Calu3 (cell line): ENCODE measurements at regions not wholly inside any gene's neighbourhood (a gene's known extent, or its start where the extent isn't known, plus 50 kb on each side); places are given as distances from the start of the nearest gene placed in this dataset.
"Not testable (repeated sequence)": the region's sequence is repeated elsewhere in the genome, so short reads cannot be mapped to it uniquely, and the experiment has no call there.

ENCODE experiments used
- BruUV-seq: library from RNA; stranded (reverse); fragments of 400-500 nt; replicated peaks from 2 replicates; lab custom pipeline; 2021; lab: Mats Ljungman, UMichigan
- CTCF ChIA-PET: fragments of 300-600 bp; sonication (Branson Sonifier 250); formaldehyde crosslinking; loops from one replicate; lab custom pipeline; 2022; ENCODE audit warnings: antibody characterized with exemption; lab: Charles Lee
- DNase-seq: peaks from one replicate; pipeline ENCODE4 v3.0.0; 2022
- H3K27ac Mint-ChIP-seq: one replicate; pipeline ENCODE4 v1.8.0; 2022; ENCODE audit warnings: mixed read lengths; ENCODE audit not compliant: unreplicated experiment
- H3K27me3 Mint-ChIP-seq: one replicate; pipeline ENCODE4 v1.8.0; 2022; ENCODE audit warnings: mixed read lengths; ENCODE audit not compliant: unreplicated experiment
- H3K36me3 Mint-ChIP-seq: one replicate; pipeline ENCODE4 v1.8.0; 2022; ENCODE audit warnings: mild to moderate bottlenecking, moderate library complexity, mixed read lengths; ENCODE audit not compliant: insufficient read depth, unreplicated experiment
- H3K4me1 Mint-ChIP-seq: one replicate; pipeline ENCODE4 v1.8.0; 2022; ENCODE audit warnings: mild to moderate bottlenecking, low read depth, mixed read lengths; ENCODE audit not compliant: unreplicated experiment
- H3K4me3 Mint-ChIP-seq: one replicate; pipeline ENCODE4 v1.8.0; 2022; ENCODE audit warnings: mild to moderate bottlenecking, low read depth, moderate library complexity, mixed read lengths; ENCODE audit not compliant: unreplicated experiment
- H3K9me3 Mint-ChIP-seq: one replicate; pipeline ENCODE4 v1.8.0; 2022; ENCODE audit warnings: low read depth, mixed read lengths; ENCODE audit not compliant: unreplicated experiment
- CTCF ChIP-seq: fragments of 200-600 bp; IDR thresholded peaks from one replicate; pipeline ENCODE4 v1.8.0; 2022; ENCODE audit warnings: antibody characterized with exemption; ENCODE audit not compliant: unreplicated experiment
- intact Hi-C: fragments of 100-400 bp; cut with micrococcal nuclease; formaldehyde crosslinking; loops from one replicate; pipeline ENCODE4 v1.10.0; 2022; ENCODE audit not compliant: unreplicated experiment

GRCh38 chr2:116160657-116161056 lies 1653.8 kb upstream of the DDX18 start:
- CTCF ChIA-PET: no interaction called here
- no peak for DNase-seq
- Mint-ChIP-seq H3K4me3 (no peak overlapping the region), H3K27me3 (no peaks in the 10 kb centered on the region), H3K27ac (no peak overlapping the region), H3K36me3 (no peaks in the 10 kb centered on the region), H3K9me3 (peaks cover 11% of the 10 kb centered on the region), H3K4me1 (no peaks in the 10 kb centered on the region)
- intact Hi-C loops: no loop called here
- no peak for TF ChIP-seq CTCF
- BruUV-seq: no TSS peak

GRCh38 chr2:116162395-116162794 lies 1652.1 kb upstream of the DDX18 start:
- Mint-ChIP-seq H3K36me3 (no peaks in the 10 kb centered on the region), H3K27ac (no peak overlapping the region), H3K9me3 (peaks cover 6% of the 10 kb centered on the region), H3K4me1 (no peaks in the 10 kb centered on the region), H3K4me3 (no peak overlapping the region), H3K27me3 (no peaks in the 10 kb centered on the region)
- CTCF ChIA-PET: no interaction called here
- DNase-seq: no peak
- TF ChIP-seq CTCF: no peak
- intact Hi-C loops: no loop called here
- no TSS peak for BruUV-seq

GRCh38 chr2:116167107-116167506 lies 1647.4 kb upstream of the DDX18 start:
- peaks cover 9% of the 10 kb centered on the region for H3K9me3 Mint-ChIP-seq
- H3K36me3 Mint-ChIP-seq: peaks cover 5% of the 10 kb centered on the region
- H3K27me3 Mint-ChIP-seq: no peaks in the 10 kb centered on the region
- BruUV-seq: no TSS peak
- CTCF ChIA-PET: no interaction called here
- H3K4me3 Mint-ChIP-seq: no peak overlapping the region
- intact Hi-C loops: no loop called here
- no peak overlapping the region for H3K27ac Mint-ChIP-seq
- TF ChIP-seq CTCF: no peak
- no peaks in the 10 kb centered on the region for H3K4me1 Mint-ChIP-seq
- no peak for DNase-seq

- H3K27me3 Mint-ChIP-seq: no peaks in the 10 kb centered on the region
- no peaks in the 10 kb centered on the region for H3K4me1 Mint-ChIP-seq
- H3K4me3 Mint-ChIP-seq: no peak overlapping the region
- no peak for DNase-seq
- TF ChIP-seq CTCF: no peak
- no TSS peak for BruUV-seq
- CTCF ChIA-PET: no interaction called here
- peaks cover 17% of the 10 kb centered on the region for H3K9me3 Mint-ChIP-seq
- intact Hi-C loops: no loop called here
- H3K27ac Mint-ChIP-seq: no peak overlapping the region
- H3K36me3 Mint-ChIP-seq: no peaks in the 10 kb centered on the region
Measured at GRCh38 chr2:116180072-116180471, 1634.4 kb upstream of the DDX18 start.

- CTCF ChIA-PET, H3K36me3 Mint-ChIP-seq, DNase-seq, intact Hi-C loops, H3K4me3 Mint-ChIP-seq, H3K27ac Mint-ChIP-seq, BruUV-seq, H3K27me3 Mint-ChIP-seq, H3K4me1 Mint-ChIP-seq: not testable (repeated sequence)
- H3K9me3 Mint-ChIP-seq: peaks cover 24% of the 10 kb centered on the region
Measured at GRCh38 chr2:116190684-116191083, 1623.8 kb upstream of the DDX18 start.
